ENCODE measurements at regions not wholly inside any gene's neighbourhood (a gene's known extent, or its start where the extent isn't known, plus 50 kb on each side); places are given as distances from the start of the nearest gene placed in this dataset.

- Histone ChIP-seq H3F3A (replicated peaks; ENCODE audit: low read depth) (no peaks in the 10 kb centered on the region), H3K4me3 (no peak overlapping the region), H3K36me3 (ENCODE audit: insufficient read depth) (no peaks in the 10 kb centered on the region), H3K27ac (ENCODE audit: low read depth) (no peak overlapping the region), H3K27me3 (ENCODE audit: insufficient read depth) (no peaks in the 10 kb centered on the region), H3K79me2 (replicated peaks; ENCODE audit: insufficient read depth) (no peaks in the 10 kb centered on the region), H2AFZ (no peak overlapping the region), H4K20me1 (replicated peaks; ENCODE audit: insufficient read depth) (no peaks in the 10 kb centered on the region), H3K4me2 (no peak overlapping the region), H3K9me2 (ENCODE audit: insufficient read depth) (no peaks in the 10 kb centered on the region), H3K4me1 (ENCODE audit: insufficient read depth) (no peaks in the 10 kb centered on the region)
- Mint-ChIP-seq H3K27ac (no peak overlapping the region), H3K9me3 (no peaks in the 10 kb centered on the region), H3K4me3 (no peak overlapping the region), H3K36me3 (ENCODE audit: low read depth) (no peaks in the 10 kb centered on the region), H3K27me3 (ENCODE audit: insufficient read depth, low read depth, poor library complexity) (peaks cover 10% of the 10 kb centered on the region), H3K4me1 (peaks cover 9% of the 10 kb centered on the region)
- ATAC-seq (no peak), DNase-seq (ENCODE audit: low spot score) (no peak)
- TF ChIP-seq STAT1 (IDR thresholded peaks at IDR 0.05; ENCODE audit: unreplicated experiment) = no peak
These were observed 56.2 kb downstream of the FAM43A start for GRCh38 chr3:194741916-194742315.

GRCh38 chr3:194744826-194745225, 59.1 kb downstream of the FAM43A start:
- H3K4me2 ChIP-seq = no peak overlapping the region
- no peaks in the 10 kb centered on the region for H3K79me2 ChIP-seq (replicated peaks; ENCODE audit: insufficient read depth)
- Mint-ChIP-seq H3K4me3 (no peak overlapping the region), H3K27ac (no peak overlapping the region), H3K9me3 (0 out of 3 replicates have a peak, but pooled peaks cover 3% of the 10 kb centered on the region), H3K4me1 (peaks cover 32% of the 10 kb centered on the region), H3K36me3 (ENCODE audit: low read depth) (no peaks in the 10 kb centered on the region), H3K27me3 (ENCODE audit: insufficient read depth, low read depth, poor library complexity) (peaks cover 7% of the 10 kb centered on the region)
- H3K9me2 ChIP-seq (ENCODE audit: insufficient read depth) = no peaks in the 10 kb centered on the region
- H2AFZ ChIP-seq = no peak overlapping the region
- no peaks in the 10 kb centered on the region for H3K27me3 ChIP-seq (ENCODE audit: insufficient read depth)
- DNase-seq (ENCODE audit: low spot score) = no peak
- peaks cover 7% of the 10 kb centered on the region; the same call in 1 of the 2 replicates for H3K4me1 ChIP-seq (ENCODE audit: insufficient read depth)
- no peak overlapping the region for H3K27ac ChIP-seq (ENCODE audit: low read depth)
- no peak for ATAC-seq
- H3K4me3 ChIP-seq = no peak overlapping the region
- H3F3A ChIP-seq (replicated peaks; ENCODE audit: low read depth) = no peaks in the 10 kb centered on the region
- H4K20me1 ChIP-seq (replicated peaks; ENCODE audit: insufficient read depth) = no peaks in the 10 kb centered on the region
- no peaks in the 10 kb centered on the region for H3K36me3 ChIP-seq (ENCODE audit: insufficient read depth)
- TF ChIP-seq JUNB (IDR thresholded peaks at IDR 0.05; ENCODE audit: unreplicated experiment) (no peak), ZNF114 (CRISPR knock-in tag; IDR thresholded peaks at IDR 0.05) (no peak), ZNF331 (CRISPR knock-in tag; IDR thresholded peaks at IDR 0.05; ENCODE audit: low read depth) (no peak), ZNF462 (CRISPR knock-in tag; IDR thresholded peaks at IDR 0.05) (no peak), POLR2AphosphoS5 (IDR thresholded peaks at IDR 0.05; ENCODE audit: low read depth) (no peak), CTCF (conservative IDR thresholded peaks at IDR 0.05; ENCODE audit: low read depth in 2 of 2) (no peak), STAT1 (IDR thresholded peaks at IDR 0.05; ENCODE audit: unreplicated experiment) (no peak), ETS1 (IDR thresholded peaks at IDR 0.05) (no peak), EZH2phosphoT487 (IDR thresholded peaks at IDR 0.05; ENCODE audit: unreplicated experiment) (no peak), NANOG (IDR thresholded peaks at IDR 0.05; ENCODE audit: borderline replicate concordance) (no peak)

Measured in GM23338 (cell line).